B cell (primary cell): ENCODE measurements at regions not wholly inside any gene's neighbourhood (a gene's known extent, or its start where the extent isn't known, plus 50 kb on each side); places are given as distances from the start of the nearest gene placed in this dataset.

Experiments used
- ATAC-seq: fragments of 200-7000 bp; cut with Tn5 transposase; one replicate; pipeline ENCODE4 v1.10.0; 2021; ENCODE audit warnings: low read depth, mild to moderate bottlenecking, moderate number of reproducible peaks, moderate library complexity
- CTCF ChIA-PET: fragments of 350-600 bp; sonication (Branson Sonifier 250); formaldehyde crosslinking; loops from one replicate; lab custom pipeline; 2021; ENCODE audit warnings: antibody characterized with exemption, inconsistent platforms; lab: Charles Lee
- POLR2A ChIA-PET: fragments of 350-600 bp; sonication (Branson Sonifier 250); formaldehyde crosslinking; loops from one replicate; lab custom pipeline; 2021; ENCODE audit warnings: antibody characterized with exemption; lab: Charles Lee
- DNase-seq: peaks from one replicate; pipeline ENCODE4 v3.0.0; 2013
- H2AFZ ChIP-seq: 2 replicates; pipeline ENCODE4 v1.6.1; 2012; ENCODE audit warnings: mild to moderate bottlenecking, low read depth, low read length; ENCODE audit not compliant: insufficient read depth, poor library complexity, severe bottlenecking
- H3K27ac ChIP-seq, 2 donors: 1 replicate in 1 of 2; 2 replicates in 1 of 2; pipeline ENCODE4 v1.5.1; 2012 to 2013; ENCODE audit warnings: low read length in 2 of 2, mild to moderate bottlenecking in 2 of 2, moderate library complexity in 1 of 2
- H3K27me3 ChIP-seq, 4 experiments: fragments of 200-600 bp in 1 of 4; sonication (generic) in 1 of 4; replicated peaks in 1 of 4; 1 replicate in 2 of 4; 2 replicates in 2 of 4; pipeline versions ENCODE4 v1.6.1 to v1.7.0; 2013 to 2016; ENCODE audit warnings: low read length in 3 of 4, mild to moderate bottlenecking in 2 of 4, mixed read lengths in 1 of 4, moderate library complexity in 1 of 4; ENCODE audit not compliant: insufficient read depth in 4 of 4, control insufficient read depth in 3 of 4; ENCODE audit errors: control extremely low read depth in 1 of 4
- H3K36me3 ChIP-seq, 2 experiments: replicated peaks in 1 of 2; 1 replicate in 1 of 2; 2 replicates in 1 of 2; pipeline versions ENCODE4 v1.6.1 to v1.7.1; 2013; ENCODE audit warnings: low read length in 1 of 2; ENCODE audit not compliant: insufficient read depth in 2 of 2, control insufficient read depth in 1 of 2; ENCODE audit errors: control extremely low read depth in 1 of 2, extremely low read depth in 1 of 2
- H3K4me1 ChIP-seq, 2 donors: fragments of 200-600 bp in 1 of 2; sonication (generic) in 1 of 2; 1 replicate in 1 of 2; 2 replicates in 1 of 2; pipeline versions ENCODE4 v1.5.1 to v1.6.1; 2013 to 2017; ENCODE audit warnings: low read length in 2 of 2; ENCODE audit not compliant: control insufficient read depth in 2 of 2, insufficient read depth in 2 of 2
- H3K4me2 ChIP-seq: replicated peaks from 2 replicates; pipeline ENCODE3; 2012; ENCODE audit warnings: mild to moderate bottlenecking, low read depth, low read length; ENCODE audit not compliant: poor library complexity, severe bottlenecking
- H3K4me3 ChIP-seq, 5 experiments: fragments of 200-600 bp in 1 of 5; sonication (generic) in 1 of 5; 1 replicate in 3 of 5; 2 replicates in 2 of 5; pipeline versions ENCODE4 v1.5.1 to v1.7.0; 2011 to 2016; ENCODE audit warnings: low read length in 4 of 5, mild to moderate bottlenecking in 4 of 5, low read depth in 2 of 5, control low read depth in 1 of 5, moderate library complexity in 1 of 5; ENCODE audit not compliant: insufficient read depth in 1 of 5; ENCODE audit errors: control extremely low read depth in 1 of 5, extremely low read depth in 1 of 5
- H3K79me2 ChIP-seq: fragments of 200-600 bp; sonication (generic); one replicate; pipeline ENCODE4 v1.6.0; 2016; ENCODE audit warnings: low read length; ENCODE audit not compliant: control insufficient read depth, insufficient read depth
- H3K9ac ChIP-seq: fragments of 200-600 bp; sonication (generic); 2 replicates; pipeline ENCODE4 v1.6.1; 2017; ENCODE audit warnings: mild to moderate bottlenecking, low read length, moderate library complexity
- H3K9me3 ChIP-seq, 3 donors: one replicate each; pipeline versions ENCODE4 v1.6.1 to v1.7.1; 2013; ENCODE audit warnings: low read length in 2 of 3; ENCODE audit not compliant: control insufficient read depth in 2 of 3, insufficient read depth in 1 of 3; ENCODE audit errors: control extremely low read depth in 1 of 3
- H4K20me1 ChIP-seq: 2 replicates; pipeline ENCODE4 v1.6.0; 2012; ENCODE audit warnings: mild to moderate bottlenecking, low read length; ENCODE audit not compliant: insufficient read depth, control insufficient read depth, poor library complexity, severe bottlenecking
- H3K27ac Mint-ChIP-seq: one replicate; pipeline ENCODE4 v1.8.0; 2021; ENCODE audit warnings: mixed read lengths
- H3K27me3 Mint-ChIP-seq: one replicate; pipeline ENCODE4 v1.8.0; 2021; ENCODE audit warnings: mixed read lengths
- H3K4me1 Mint-ChIP-seq: one replicate; pipeline ENCODE4 v1.8.0; 2021; ENCODE audit warnings: mixed read lengths
- H3K4me3 Mint-ChIP-seq: one replicate; pipeline ENCODE4 v1.8.0; 2021; ENCODE audit warnings: mixed read lengths
- H3K9me3 Mint-ChIP-seq: one replicate; pipeline ENCODE4 v1.8.0; 2022; ENCODE audit warnings: mixed read lengths; ENCODE audit not compliant: insufficient read depth
- EZH2 ChIP-seq: IDR thresholded peaks from 2 replicates; pipeline ENCODE4 v1.6.1; 2012; ENCODE audit warnings: borderline replicate concordance, low read depth, mild to moderate bottlenecking, moderate library complexity, low read length; ENCODE audit not compliant: insufficient read depth, poor library complexity, severe bottlenecking
- WGBS: methylation state at CpG from one replicate; pipeline ENCODE4 v1.1.5; 2013; ENCODE audit warnings: missing lambda C conversion rate; ENCODE audit not compliant: insufficient coverage; 5-methylcytosine and 5-hydroxymethylcytosine counted together
- intact Hi-C: fragments of 100-400 bp; cut with micrococcal nuclease; formaldehyde crosslinking; loops from one replicate; pipeline ENCODE4 v1.10.0; 2022
- TF ChIP-seq, protein P1 (sequence below): fragments of 200-600 bp; IDR thresholded peaks from one replicate; pipeline ENCODE4 v1.8.0; 2022; ENCODE audit warnings: antibody characterized with exemption, mild to moderate bottlenecking

DNA sequence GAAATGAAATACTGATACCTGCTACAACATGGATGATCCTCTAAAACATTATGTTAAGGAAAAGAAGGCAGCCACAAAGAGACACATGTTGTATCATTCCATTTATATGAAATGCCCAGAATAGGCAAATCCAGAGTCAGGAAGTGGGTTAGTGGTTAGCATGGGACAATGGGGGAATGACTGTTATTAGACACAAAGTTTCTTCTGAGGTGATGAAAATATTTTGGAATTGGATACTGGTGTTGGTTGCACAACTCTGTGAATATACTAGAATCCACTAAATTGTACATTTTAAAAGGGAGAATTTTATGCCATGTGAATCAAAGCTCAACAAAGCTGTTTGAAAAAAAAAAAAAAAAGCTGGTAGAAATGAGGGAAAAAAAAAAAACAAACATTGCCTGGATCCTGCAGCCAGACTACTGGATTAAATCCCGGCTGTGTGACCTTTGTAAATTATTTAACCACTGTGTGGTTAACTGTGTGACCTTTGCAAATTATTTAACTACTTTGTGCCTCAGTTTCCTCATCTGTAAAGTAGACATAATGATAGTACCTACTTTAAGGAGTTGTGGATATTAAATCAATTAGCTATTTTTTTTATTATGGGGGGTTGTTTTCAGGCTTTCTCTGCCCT is 75.6 kb upstream of the PRICKLE2 start:
- Mint-ChIP-seq H3K9me3 (peaks cover 7% of the 10 kb centered on the region), H3K27me3 (peaks cover 10% of the 10 kb centered on the region), H3K4me1 (no peaks in the 10 kb centered on the region), H3K27ac (no peak overlapping the region), H3K4me3 (no peak overlapping the region)
- DNase-seq (no peak), ATAC-seq (no peak)
- POLR2A ChIA-PET = no interaction called here
- CTCF ChIA-PET = no interaction called here
- Histone ChIP-seq H3K9me3 (peaks cover 0 to 6% (median 3%) of the 10 kb centered on the region in 3 donors), H3K27ac (no peak overlapping the region), H3K4me3 (no peak overlapping the region), H4K20me1 (no peaks in the 10 kb centered on the region), H3K36me3 (no peaks in the 10 kb centered on the region), H3K9ac (no peak overlapping the region), H3K4me1 (no peaks in the 10 kb centered on the region), H3K27me3 (no peaks in the 10 kb centered on the region), H3K79me2 (no peaks in the 10 kb centered on the region), H2AFZ (no peak overlapping the region), H3K4me2 (no peak overlapping the region)
- intact Hi-C loops = no loop called here
- no CpG with 5 or more reads among the region's 1 CpG for WGBS
- TF ChIP-seq, protein P1, sequence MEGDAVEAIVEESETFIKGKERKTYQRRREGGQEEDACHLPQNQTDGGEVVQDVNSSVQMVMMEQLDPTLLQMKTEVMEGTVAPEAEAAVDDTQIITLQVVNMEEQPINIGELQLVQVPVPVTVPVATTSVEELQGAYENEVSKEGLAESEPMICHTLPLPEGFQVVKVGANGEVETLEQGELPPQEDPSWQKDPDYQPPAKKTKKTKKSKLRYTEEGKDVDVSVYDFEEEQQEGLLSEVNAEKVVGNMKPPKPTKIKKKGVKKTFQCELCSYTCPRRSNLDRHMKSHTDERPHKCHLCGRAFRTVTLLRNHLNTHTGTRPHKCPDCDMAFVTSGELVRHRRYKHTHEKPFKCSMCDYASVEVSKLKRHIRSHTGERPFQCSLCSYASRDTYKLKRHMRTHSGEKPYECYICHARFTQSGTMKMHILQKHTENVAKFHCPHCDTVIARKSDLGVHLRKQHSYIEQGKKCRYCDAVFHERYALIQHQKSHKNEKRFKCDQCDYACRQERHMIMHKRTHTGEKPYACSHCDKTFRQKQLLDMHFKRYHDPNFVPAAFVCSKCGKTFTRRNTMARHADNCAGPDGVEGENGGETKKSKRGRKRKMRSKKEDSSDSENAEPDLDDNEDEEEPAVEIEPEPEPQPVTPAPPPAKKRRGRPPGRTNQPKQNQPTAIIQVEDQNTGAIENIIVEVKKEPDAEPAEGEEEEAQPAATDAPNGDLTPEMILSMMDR = no peak
- TF ChIP-seq EZH2 = no peak

DNA sequence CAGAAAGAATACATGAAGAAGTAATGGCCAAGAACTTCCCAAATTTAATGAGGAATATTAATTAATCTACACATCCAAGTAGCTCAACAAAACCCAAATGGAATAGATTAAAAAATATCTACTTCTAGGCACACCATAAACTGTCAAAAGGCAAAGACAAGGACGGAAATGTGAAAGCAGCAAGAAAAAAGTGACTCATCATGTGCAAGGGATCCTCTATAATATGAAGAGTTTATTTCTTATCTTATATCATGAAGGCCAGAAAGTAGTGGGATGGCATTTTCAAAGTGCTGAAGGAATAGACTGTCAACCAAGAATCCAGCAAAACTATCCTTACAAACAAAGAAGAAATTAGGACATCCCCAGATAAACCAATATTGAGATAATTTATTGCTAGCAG is 73.9 kb upstream of the PRICKLE2 start:
- Histone ChIP-seq H3K27ac (no peak overlapping the region), H3K27me3 (no peaks in the 10 kb centered on the region), H3K79me2 (no peaks in the 10 kb centered on the region), H2AFZ (no peak overlapping the region), H3K4me2 (no peak overlapping the region), H3K4me1 (no peaks in the 10 kb centered on the region), H3K9me3 (peaks cover 0 to 4% (median 3%) of the 10 kb centered on the region in 3 donors), H4K20me1 (no peaks in the 10 kb centered on the region), H3K9ac (no peak overlapping the region), H3K36me3 (no peaks in the 10 kb centered on the region), H3K4me3 (no peak overlapping the region)
- Mint-ChIP-seq H3K27ac (no peak overlapping the region), H3K27me3 (peaks cover 10% of the 10 kb centered on the region), H3K4me3 (no peak overlapping the region), H3K4me1 (no peaks in the 10 kb centered on the region), H3K9me3 (peaks cover 7% of the 10 kb centered on the region)
- no peak for ATAC-seq
- DNase-seq = no peak
- no peak for TF ChIP-seq EZH2
- TF ChIP-seq, protein P1 = no peak
- ChIA-PET POLR2A (no interaction called here), CTCF (no interaction called here)
- no CpG with 5 or more reads among the region's 1 CpG for WGBS
- intact Hi-C loops = no loop called here
